PFSK-1 (cell line): ENCODE measurements at regions not wholly inside any gene's neighbourhood (a gene's known extent, or its start where the extent isn't known, plus 50 kb on each side); places are given as distances from the start of the nearest gene placed in this dataset.

Source experiments
- POLR2AphosphoS5 ChIP-seq: IDR thresholded peaks from 2 replicates; pipeline ENCODE4 v1.6.1; 2012; ENCODE audit warnings: low read depth, mild to moderate bottlenecking, control low read depth, low read length, moderate library complexity
- TF ChIP-seq, protein P1 (sequence below), 2 experiments: IDR thresholded peaks; 2 replicates each; pipeline versions ENCODE4 v1.6.1 to v1.8.0; 2011 to 2012; ENCODE audit warnings: low read depth in 2 of 2, low read length in 2 of 2, control low read depth in 1 of 2, inconsistent platforms in 1 of 2, mild to moderate bottlenecking in 1 of 2, moderate library complexity in 1 of 2; ENCODE audit not compliant: insufficient read depth in 1 of 2

- no peak for TF ChIP-seq POLR2AphosphoS5
- TF ChIP-seq, protein P1, sequence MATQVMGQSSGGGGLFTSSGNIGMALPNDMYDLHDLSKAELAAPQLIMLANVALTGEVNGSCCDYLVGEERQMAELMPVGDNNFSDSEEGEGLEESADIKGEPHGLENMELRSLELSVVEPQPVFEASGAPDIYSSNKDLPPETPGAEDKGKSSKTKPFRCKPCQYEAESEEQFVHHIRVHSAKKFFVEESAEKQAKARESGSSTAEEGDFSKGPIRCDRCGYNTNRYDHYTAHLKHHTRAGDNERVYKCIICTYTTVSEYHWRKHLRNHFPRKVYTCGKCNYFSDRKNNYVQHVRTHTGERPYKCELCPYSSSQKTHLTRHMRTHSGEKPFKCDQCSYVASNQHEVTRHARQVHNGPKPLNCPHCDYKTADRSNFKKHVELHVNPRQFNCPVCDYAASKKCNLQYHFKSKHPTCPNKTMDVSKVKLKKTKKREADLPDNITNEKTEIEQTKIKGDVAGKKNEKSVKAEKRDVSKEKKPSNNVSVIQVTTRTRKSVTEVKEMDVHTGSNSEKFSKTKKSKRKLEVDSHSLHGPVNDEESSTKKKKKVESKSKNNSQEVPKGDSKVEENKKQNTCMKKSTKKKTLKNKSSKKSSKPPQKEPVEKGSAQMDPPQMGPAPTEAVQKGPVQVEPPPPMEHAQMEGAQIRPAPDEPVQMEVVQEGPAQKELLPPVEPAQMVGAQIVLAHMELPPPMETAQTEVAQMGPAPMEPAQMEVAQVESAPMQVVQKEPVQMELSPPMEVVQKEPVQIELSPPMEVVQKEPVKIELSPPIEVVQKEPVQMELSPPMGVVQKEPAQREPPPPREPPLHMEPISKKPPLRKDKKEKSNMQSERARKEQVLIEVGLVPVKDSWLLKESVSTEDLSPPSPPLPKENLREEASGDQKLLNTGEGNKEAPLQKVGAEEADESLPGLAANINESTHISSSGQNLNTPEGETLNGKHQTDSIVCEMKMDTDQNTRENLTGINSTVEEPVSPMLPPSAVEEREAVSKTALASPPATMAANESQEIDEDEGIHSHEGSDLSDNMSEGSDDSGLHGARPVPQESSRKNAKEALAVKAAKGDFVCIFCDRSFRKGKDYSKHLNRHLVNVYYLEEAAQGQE (IDR thresholded peaks at IDR 0.05; ENCODE audit: insufficient read depth in 1 of 2, low read depth in 2 of 2, low read length in 2 of 2): no peak
These were observed 260.1 kb downstream of the KCNE4 start for GRCh38 chr2:223311889-223312680.
